GM23338 (cell line): ENCODE measurements at regions not wholly inside any gene's neighbourhood (a gene's known extent, or its start where the extent isn't known, plus 50 kb on each side); places are given as distances from the start of the nearest gene placed in this dataset.
A peak's percentile ranks its signal among the peaks of the same experiment; 100 is the strongest.

ENCODE experiments used
- ATAC-seq: fragments of 200-7000 bp; cut with Tn5 transposase; 3 replicates; pipeline ENCODE4 v1.9.1; 2020
- DNase-seq: peaks from one replicate; pipeline ENCODE4 v3.0.0-alpha.2; 2015; ENCODE audit warnings: low spot score
- H2AFZ ChIP-seq: fragments of 200-600 bp; sonication (generic); 2 replicates; pipeline ENCODE4 v1.8.0; 2016; ENCODE audit warnings: antibody characterized with exemption, mild to moderate bottlenecking, moderate library complexity
- H3F3A ChIP-seq: fragments of 200-600 bp; sonication (generic); replicated peaks from 2 replicates; pipeline ENCODE4 v1.8.0; 2017; ENCODE audit warnings: antibody characterized with exemption, mixed run types, low read depth
- H3K27ac ChIP-seq: fragments of 200-600 bp; sonication (generic); 2 replicates; pipeline ENCODE4 v1.6.1; 2016; ENCODE audit warnings: low read depth
- H3K27me3 ChIP-seq: fragments of 200-600 bp; sonication (generic); 2 replicates; pipeline ENCODE4 v1.8.0; 2016; ENCODE audit warnings: mild to moderate bottlenecking, mixed run types, moderate library complexity; ENCODE audit not compliant: insufficient read depth
- H3K36me3 ChIP-seq: fragments of 200-600 bp; sonication (generic); 2 replicates; pipeline ENCODE4 v1.8.0; 2016; ENCODE audit warnings: mild to moderate bottlenecking; ENCODE audit not compliant: insufficient read depth
- H3K4me1 ChIP-seq: fragments of 200-600 bp; sonication (generic); 2 replicates; pipeline ENCODE4 v1.8.0; 2016; ENCODE audit warnings: mild to moderate bottlenecking, moderate library complexity; ENCODE audit not compliant: insufficient read depth
- H3K4me2 ChIP-seq: fragments of 200-600 bp; sonication (generic); 2 replicates; pipeline ENCODE4 v1.7.1; 2017; ENCODE audit warnings: mixed run types
- H3K4me3 ChIP-seq: fragments of 200-600 bp; sonication (generic); 2 replicates; pipeline ENCODE4 v1.6.1; 2016; ENCODE audit warnings: mixed run types
- H3K79me2 ChIP-seq: fragments of 200-600 bp; sonication (generic); replicated peaks from 2 replicates; pipeline ENCODE4 v1.8.0; 2017; ENCODE audit warnings: mild to moderate bottlenecking; ENCODE audit not compliant: insufficient read depth
- H3K9me2 ChIP-seq: fragments of 200-600 bp; sonication (generic); 2 replicates; pipeline ENCODE4 v1.8.0; 2017; ENCODE audit not compliant: insufficient read depth
- H4K20me1 ChIP-seq: fragments of 200-600 bp; sonication (generic); replicated peaks from 2 replicates; pipeline ENCODE4 v1.8.0; 2017; ENCODE audit warnings: mild to moderate bottlenecking; ENCODE audit not compliant: insufficient read depth
- H3K27ac Mint-ChIP-seq: 2 replicates; pipeline ENCODE4 v1.8.0; 2020; ENCODE audit warnings: inconsistent platforms, mild to moderate bottlenecking, moderate library complexity, mixed read lengths
- H3K27me3 Mint-ChIP-seq: 3 replicates; pipeline ENCODE4 v1.8.0; 2022; ENCODE audit warnings: low read depth, mild to moderate bottlenecking, moderate library complexity, mixed read lengths, inconsistent platforms; ENCODE audit not compliant: insufficient read depth, poor library complexity
- H3K36me3 Mint-ChIP-seq: 3 replicates; pipeline ENCODE4 v1.8.0; 2021; ENCODE audit warnings: low read depth, mild to moderate bottlenecking, inconsistent platforms, moderate library complexity, mixed read lengths
- H3K4me1 Mint-ChIP-seq: 3 replicates; pipeline ENCODE4 v1.8.0; 2020; ENCODE audit warnings: mild to moderate bottlenecking, inconsistent platforms, mixed read lengths
- H3K4me3 Mint-ChIP-seq: 3 replicates; pipeline ENCODE4 v1.8.0; 2021; ENCODE audit warnings: moderate library complexity, mild to moderate bottlenecking, inconsistent platforms, mixed read lengths
- H3K9me3 Mint-ChIP-seq: 3 replicates; pipeline ENCODE4 v1.8.0; 2020; ENCODE audit warnings: moderate library complexity, mild to moderate bottlenecking, inconsistent platforms, mixed read lengths
- CREB1 ChIP-seq: fragments of 250-450 bp; sonication (Bioruptor Pico); IDR thresholded peaks from 2 replicates; pipeline ENCODE4 v1.5.0; 2020; ENCODE audit warnings: low read depth, mild to moderate bottlenecking, moderate library complexity
- ETS1 ChIP-seq: IDR thresholded peaks from 2 replicates; pipeline ENCODE4 v1.6.1; 2016; ENCODE audit warnings: antibody characterized with exemption
- EZH2 ChIP-seq: fragments of 200-600 bp; sonication (generic); IDR thresholded peaks from one replicate; pipeline ENCODE4 v1.8.0; 2017; ENCODE audit warnings: antibody characterized with exemption, mild to moderate bottlenecking, low read depth; ENCODE audit not compliant: unreplicated experiment
- EZH2phosphoT487 ChIP-seq: fragments of 200-600 bp; sonication (generic); IDR thresholded peaks from one replicate; pipeline ENCODE4 v1.8.1; 2018; ENCODE audit warnings: antibody characterized with exemption; ENCODE audit not compliant: unreplicated experiment
- JUNB ChIP-seq: IDR thresholded peaks from one replicate; pipeline ENCODE4 v1.6.1; 2016; ENCODE audit warnings: antibody characterized with exemption; ENCODE audit not compliant: unreplicated experiment
- NANOG ChIP-seq: IDR thresholded peaks from 2 replicates; pipeline ENCODE4 v1.6.1; 2016; ENCODE audit warnings: antibody characterized with exemption, borderline replicate concordance
- POLR2AphosphoS5 ChIP-seq: IDR thresholded peaks from 2 replicates; pipeline ENCODE4 v1.6.1; 2016; ENCODE audit warnings: antibody characterized with exemption, low read depth
- REST ChIP-seq: IDR thresholded peaks from one replicate; pipeline ENCODE4 v1.6.1; 2018; ENCODE audit warnings: antibody characterized with exemption; ENCODE audit not compliant: unreplicated experiment
- STAT1 ChIP-seq: IDR thresholded peaks from one replicate; pipeline ENCODE4 v1.6.1; 2016; ENCODE audit warnings: antibody characterized with exemption; ENCODE audit not compliant: unreplicated experiment
- ZNF114 ChIP-seq: fragments of 250-450 bp; sonication (Bioruptor Pico); IDR thresholded peaks from 2 replicates; pipeline ENCODE4 v1.5.0; 2020; ENCODE audit warnings: mild to moderate bottlenecking, moderate library complexity
- ZNF331 ChIP-seq: fragments of 250-450 bp; sonication (Bioruptor Pico); IDR thresholded peaks from 2 replicates; pipeline ENCODE4 v1.5.0; 2020; ENCODE audit warnings: low read depth, mild to moderate bottlenecking, moderate library complexity
- ZNF462 ChIP-seq: fragments of 250-450 bp; sonication (Bioruptor Pico); IDR thresholded peaks from 2 replicates; pipeline ENCODE4 v1.5.0; 2020; ENCODE audit warnings: mild to moderate bottlenecking, moderate library complexity
- TF ChIP-seq, protein P1 (sequence below), 2 experiments: fragments of 200-600 bp in 1 of 2; sonication (generic) in 1 of 2; conservative IDR thresholded peaks; 2 replicates each; pipeline versions ENCODE4 v1.5.1 to v1.6.1; 2016 to 2017; ENCODE audit warnings: antibody characterized with exemption in 2 of 2, low read depth in 2 of 2, mild to moderate bottlenecking in 2 of 2, moderate library complexity in 1 of 2

GRCh38 chr2:9690252-9690651 lies 59.5 kb upstream of the YWHAQ start:
- no peak for DNase-seq

More at GRCh38 chr2:9690252-9690651, 59.5 kb upstream of the YWHAQ start:
- Histone ChIP-seq H2AFZ (0 out of 2 replicates have a peak overlapping the region, but pooled peaks have one; percentile 74), H3K79me2 (no peaks in the 10 kb centered on the region), H3K27me3 (no peaks in the 10 kb centered on the region), H3K4me1 (peaks cover 6% of the 10 kb centered on the region; the same call in 1 of the 2 replicates), H4K20me1 (no peaks in the 10 kb centered on the region), H3K4me3 (no peak overlapping the region), H3K27ac (no peak overlapping the region), H3K4me2 (no peak overlapping the region), H3F3A (no peaks in the 10 kb centered on the region), H3K9me2 (no peaks in the 10 kb centered on the region), H3K36me3 (no peaks in the 10 kb centered on the region)
- no peak overlapping the region for H3K27ac Mint-ChIP-seq
- TF ChIP-seq JUNB = no peak
- TF ChIP-seq EZH2 = no peak
- no peak for TF ChIP-seq ETS1
- TF ChIP-seq REST = no peak
- TF ChIP-seq CREB1 = no peak
- TF ChIP-seq, protein P1, sequence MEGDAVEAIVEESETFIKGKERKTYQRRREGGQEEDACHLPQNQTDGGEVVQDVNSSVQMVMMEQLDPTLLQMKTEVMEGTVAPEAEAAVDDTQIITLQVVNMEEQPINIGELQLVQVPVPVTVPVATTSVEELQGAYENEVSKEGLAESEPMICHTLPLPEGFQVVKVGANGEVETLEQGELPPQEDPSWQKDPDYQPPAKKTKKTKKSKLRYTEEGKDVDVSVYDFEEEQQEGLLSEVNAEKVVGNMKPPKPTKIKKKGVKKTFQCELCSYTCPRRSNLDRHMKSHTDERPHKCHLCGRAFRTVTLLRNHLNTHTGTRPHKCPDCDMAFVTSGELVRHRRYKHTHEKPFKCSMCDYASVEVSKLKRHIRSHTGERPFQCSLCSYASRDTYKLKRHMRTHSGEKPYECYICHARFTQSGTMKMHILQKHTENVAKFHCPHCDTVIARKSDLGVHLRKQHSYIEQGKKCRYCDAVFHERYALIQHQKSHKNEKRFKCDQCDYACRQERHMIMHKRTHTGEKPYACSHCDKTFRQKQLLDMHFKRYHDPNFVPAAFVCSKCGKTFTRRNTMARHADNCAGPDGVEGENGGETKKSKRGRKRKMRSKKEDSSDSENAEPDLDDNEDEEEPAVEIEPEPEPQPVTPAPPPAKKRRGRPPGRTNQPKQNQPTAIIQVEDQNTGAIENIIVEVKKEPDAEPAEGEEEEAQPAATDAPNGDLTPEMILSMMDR (conservative IDR thresholded peaks at IDR 0.05; ENCODE audit: low read depth in 2 of 2) = no peak
- no peak for TF ChIP-seq ZNF331 (CRISPR knock-in tag)
- TF ChIP-seq EZH2phosphoT487 = no peak
- no peak for TF ChIP-seq STAT1
- TF ChIP-seq POLR2AphosphoS5 = no peak
- no peak for TF ChIP-seq NANOG
- no peak for TF ChIP-seq ZNF114 (CRISPR knock-in tag)
- TF ChIP-seq ZNF462 = no peak
- H3K4me3 Mint-ChIP-seq = no peak overlapping the region
- H3K27me3 Mint-ChIP-seq = peaks cover 7% of the 10 kb centered on the region
- H3K9me3 Mint-ChIP-seq = no peaks in the 10 kb centered on the region; the same call in 2 of the 3 replicates
- H3K4me1 Mint-ChIP-seq = peaks cover 17% of the 10 kb centered on the region
- ATAC-seq = no peak
- H3K36me3 Mint-ChIP-seq = no peaks in the 10 kb centered on the region
